IMR-90 (cell line): ENCODE measurements at regions not wholly inside any gene's neighbourhood (a gene's known extent, or its start where the extent isn't known, plus 50 kb on each side); places are given as distances from the start of the nearest gene placed in this dataset.

Experiments used
- ATAC-seq: fragments of 200-7000 bp; cut with Tn5 transposase; 2 replicates; pipeline ENCODE4 v1.9.1; 2020; ENCODE audit warnings: low read depth, mild to moderate bottlenecking, moderate library complexity
- BruUV-seq: library from RNA; stranded (reverse); fragments of 400-500 nt; replicated peaks from 2 replicates; lab custom pipeline; 2021; lab: Mats Ljungman, UMichigan
- CTCF ChIA-PET: fragments of 300-600 bp; formaldehyde crosslinking; extraction: SDS; loops from one replicate; lab custom pipeline; 2021; ENCODE audit warnings: antibody characterized with exemption; lab: Yijun Ruan, JAX
- POLR2A ChIA-PET: fragments of 300-600 bp; sonication (Branson Sonifier 250); formaldehyde crosslinking; loops from one replicate; lab custom pipeline; 2022; ENCODE audit warnings: antibody characterized with exemption; ENCODE audit not compliant: unreplicated experiment; lab: Charles Lee
- DNase-seq: peaks from one replicate; pipeline ENCODE4 v3.0.0; 2013
- H2AFZ ChIP-seq: replicated peaks from 2 replicates; pipeline ENCODE3; 2013; ENCODE audit warnings: low read length, mild to moderate bottlenecking; ENCODE audit not compliant: poor library complexity
- H2AK5ac ChIP-seq: 2 replicates; pipeline ENCODE4 v1.6.1; 2013; ENCODE audit warnings: low read depth, low read length, inconsistent platforms
- H2AK9ac ChIP-seq: replicated peaks from 2 replicates; pipeline ENCODE3; 2013; ENCODE audit warnings: mild to moderate bottlenecking, low read depth, low read length, moderate library complexity; ENCODE audit not compliant: poor library complexity
- H2BK120ac ChIP-seq: 2 replicates; pipeline ENCODE4 v1.6.1; 2013; ENCODE audit warnings: low read depth, low read length, inconsistent platforms
- H2BK15ac ChIP-seq: 3 replicates; pipeline ENCODE4 v1.6.1; 2013; ENCODE audit warnings: low read depth, low read length, inconsistent platforms
- H2BK20ac ChIP-seq: 2 replicates; pipeline ENCODE4 v1.6.1; 2013; ENCODE audit warnings: low read depth, mild to moderate bottlenecking, inconsistent platforms, low read length, moderate library complexity
- H2BK5ac ChIP-seq: 2 replicates; pipeline ENCODE4 v1.6.1; 2013; ENCODE audit warnings: mild to moderate bottlenecking, low read depth, low read length, inconsistent platforms; ENCODE audit not compliant: poor library complexity, severe bottlenecking
- H3K14ac ChIP-seq: replicated peaks from 2 replicates; pipeline ENCODE4 v1.6.1; 2013; ENCODE audit warnings: low read depth, low read length, inconsistent platforms
- H3K18ac ChIP-seq: 2 replicates; pipeline ENCODE4 v1.6.1; 2013; ENCODE audit warnings: low read depth, low read length, control low read depth
- H3K23ac ChIP-seq: 2 replicates; pipeline ENCODE4 v1.6.1; 2013; ENCODE audit warnings: low read depth, low read length, inconsistent platforms
- H3K27ac ChIP-seq: 2 replicates; pipeline ENCODE4 v1.5.1; 2013; ENCODE audit warnings: mild to moderate bottlenecking, control low read depth, low read length; ENCODE audit not compliant: insufficient read depth
- H3K27me3 ChIP-seq: 2 replicates; pipeline ENCODE4 v1.6.1; 2013; ENCODE audit warnings: low read length; ENCODE audit not compliant: control insufficient read depth, insufficient read depth
- H3K36me3 ChIP-seq: 2 replicates; pipeline ENCODE4 v1.6.1; 2013; ENCODE audit warnings: low read length, mixed read lengths; ENCODE audit not compliant: control insufficient read depth, insufficient read depth
- H3K4ac ChIP-seq: 2 replicates; pipeline ENCODE4 v1.6.1; 2013; ENCODE audit warnings: low read depth, low read length, inconsistent platforms
- H3K4me1 ChIP-seq: 2 replicates; pipeline ENCODE4 v1.6.1; 2013; ENCODE audit warnings: low read length, mixed read lengths; ENCODE audit not compliant: control insufficient read depth, insufficient read depth
- H3K4me2 ChIP-seq: 2 replicates; pipeline ENCODE4 v1.6.1; 2013; ENCODE audit warnings: low read depth, mild to moderate bottlenecking, control low read depth, low read length, moderate library complexity
- H3K4me3 ChIP-seq: 2 replicates; pipeline ENCODE4 v1.5.1; 2013; ENCODE audit warnings: low read depth, mild to moderate bottlenecking, control low read depth, low read length, moderate library complexity; ENCODE audit not compliant: insufficient read depth
- H3K56ac ChIP-seq: 2 replicates; pipeline ENCODE4 v1.6.1; 2013; ENCODE audit warnings: low read length, inconsistent platforms; ENCODE audit not compliant: insufficient read depth; ENCODE audit errors: extremely low read depth
- H3K79me1 ChIP-seq, 2 experiments: 2 replicates each; pipeline ENCODE4 v1.6.1; 2013; ENCODE audit warnings: low read length in 2 of 2, inconsistent platforms in 1 of 2, low read depth in 1 of 2
- H3K9ac ChIP-seq: 2 replicates; pipeline ENCODE4 v1.6.1; 2013; ENCODE audit warnings: low read depth, low read length, control low read depth
- H3K9me1 ChIP-seq: 2 replicates; pipeline ENCODE4 v1.6.1; 2013; ENCODE audit warnings: low read length, inconsistent platforms; ENCODE audit not compliant: insufficient read depth
- H3K9me3 ChIP-seq: 2 replicates; pipeline ENCODE4 v1.6.1; 2013; ENCODE audit warnings: low read length; ENCODE audit not compliant: control insufficient read depth, insufficient read depth
- H4K20me1 ChIP-seq: 2 replicates; pipeline ENCODE4 v1.6.1; 2013; ENCODE audit warnings: low read length, inconsistent platforms; ENCODE audit not compliant: insufficient read depth
- H4K5ac ChIP-seq: 2 replicates; pipeline ENCODE4 v1.6.1; 2013; ENCODE audit warnings: mild to moderate bottlenecking, low read depth, low read length, control low read depth
- H4K8ac ChIP-seq, 2 experiments: 2 replicates each; pipeline ENCODE4 v1.6.1; 2013; ENCODE audit warnings: low read depth in 2 of 2, low read length in 2 of 2, control low read depth in 1 of 2, inconsistent platforms in 1 of 2
- H4K91ac ChIP-seq: 2 replicates; pipeline ENCODE4 v1.6.1; 2013; ENCODE audit warnings: low read depth, low read length, inconsistent platforms; ENCODE audit not compliant: insufficient read depth
- BHLHE40 ChIP-seq: fragments of 150-350 bp; IDR thresholded peaks from 2 replicates; pipeline ENCODE4 v1.6.1; 2016; ENCODE audit warnings: mild to moderate bottlenecking, low read depth, low read length
- CEBPB ChIP-seq: IDR thresholded peaks from 2 replicates; pipeline ENCODE4 v1.6.1; 2012; ENCODE audit warnings: low read depth, low read length, improper control_type of control experiment
- CHD1 ChIP-seq: IDR thresholded peaks from 2 replicates; pipeline ENCODE4 v1.6.1; 2012; ENCODE audit warnings: low read depth, low read length, improper control_type of control experiment
- FOS ChIP-seq: fragments of 150-350 bp; IDR thresholded peaks from 2 replicates; pipeline ENCODE4 v1.6.1; 2016; ENCODE audit warnings: low read depth, low read length
- MAFK ChIP-seq: IDR thresholded peaks from 2 replicates; pipeline ENCODE4 v1.6.1; 2012; ENCODE audit warnings: low read depth, low read length, improper control_type of control experiment
- MAZ ChIP-seq: IDR thresholded peaks from 2 replicates; pipeline ENCODE4 v1.6.1; 2012; ENCODE audit warnings: low read depth, mild to moderate bottlenecking, low read length, improper control_type of control experiment, moderate library complexity, borderline replicate concordance
- MXI1 ChIP-seq: IDR thresholded peaks from 2 replicates; pipeline ENCODE4 v1.6.1; 2012; ENCODE audit warnings: low read depth, mild to moderate bottlenecking, low read length, moderate library complexity, borderline replicate concordance
- NFE2L2 ChIP-seq: fragments of 150-350 bp; IDR thresholded peaks from 2 replicates; pipeline ENCODE4 v1.6.1; 2016; ENCODE audit warnings: low read depth, mild to moderate bottlenecking, low read length
- POLR2A ChIP-seq: IDR thresholded peaks from 2 replicates; pipeline ENCODE4 v1.6.1; 2012; ENCODE audit warnings: mild to moderate bottlenecking, low read depth, low read length
- RAD21 ChIP-seq: IDR thresholded peaks from 2 replicates; pipeline ENCODE4 v1.6.1; 2012; ENCODE audit warnings: low read length, improper control_type of control experiment
- RCOR1 ChIP-seq: IDR thresholded peaks from 2 replicates; pipeline ENCODE4 v1.6.1; 2012; ENCODE audit warnings: mild to moderate bottlenecking, low read length, improper control_type of control experiment; ENCODE audit not compliant: insufficient replicate concordance
- RFX5 ChIP-seq: IDR thresholded peaks from 2 replicates; pipeline ENCODE4 v1.8.0; 2012; ENCODE audit warnings: low read depth, mild to moderate bottlenecking, low read length, moderate library complexity
- SMC3 ChIP-seq: fragments of 150-350 bp; IDR thresholded peaks from 2 replicates; pipeline ENCODE4 v1.6.1; 2016; ENCODE audit warnings: low read depth, mild to moderate bottlenecking, antibody characterized with exemption, low read length, moderate library complexity
- WGBS, 2 experiments: methylation state at CpG; one replicate each; pipeline versions ENCODE4 v1.1.5 to v1.1.7; 2013; ENCODE audit warnings: missing lambda C conversion rate in 2 of 2; ENCODE audit not compliant: insufficient read length in 1 of 2; ENCODE audit errors: extremely low coverage in 2 of 2; 5-methylcytosine and 5-hydroxymethylcytosine counted together
- dilution Hi-C: fragments of 300-500 bp; cut with HindIII; formaldehyde crosslinking; loops from one replicate; pipeline ENCODE4 v1.14.3; 2018; ENCODE audit warnings: low sequenced_read_pairs; ENCODE audit not compliant: unreplicated experiment
- in situ Hi-C: fragments of 300-500 bp; cut with MboI; formaldehyde crosslinking; loops from 3 replicates; pipeline ENCODE4 v1.14.3; 2019; ENCODE audit warnings: low sequenced_read_pairs, inconsistent platforms, mixed read lengths
- intact Hi-C: fragments of 100-400 bp; cut with micrococcal nuclease; formaldehyde crosslinking; loops from 2 replicates; pipeline ENCODE4 v1.10.0; 2022
- TF ChIP-seq, protein P1 (sequence below): fragments of 150-350 bp; IDR thresholded peaks from 2 replicates; pipeline ENCODE4 v1.6.1; 2017; ENCODE audit warnings: mild to moderate bottlenecking, antibody characterized with exemption, low read length, low read depth
- TF ChIP-seq, protein P2 (sequence below): conservative IDR thresholded peaks from 2 replicates; pipeline ENCODE4 v1.5.1; 2012; ENCODE audit warnings: mild to moderate bottlenecking, low read depth, low read length, improper control_type of control experiment
- TF ChIP-seq, protein P3 (sequence below): fragments of 150-350 bp; IDR thresholded peaks from 2 replicates; pipeline ENCODE4 v1.6.1; 2016; ENCODE audit warnings: low read depth, mild to moderate bottlenecking, low read length, moderate library complexity, borderline replicate concordance

GRCh38 chr7:20021831-20022230 is 195.4 kb downstream of the MACC1 start:
- Histone ChIP-seq H3K4ac (no peak overlapping the region), H3K4me1 (no peaks in the 10 kb centered on the region), H2BK120ac (no peak overlapping the region), H3K14ac (no peak overlapping the region), H4K5ac (no peak overlapping the region), H4K8ac (no peak overlapping the region), H3K27ac (no peak overlapping the region), H2BK15ac (no peak overlapping the region), H3K9ac (no peak overlapping the region), H3K79me1 (no peaks in the 10 kb centered on the region), H2AFZ (no peak overlapping the region), H2AK5ac (no peak overlapping the region), H2AK9ac (no peak overlapping the region), H3K9me1 (no peaks in the 10 kb centered on the region), H4K20me1 (no peaks in the 10 kb centered on the region), H3K27me3 (no peaks in the 10 kb centered on the region), H3K36me3 (no peaks in the 10 kb centered on the region), H3K23ac (no peak overlapping the region), H3K18ac (no peak overlapping the region), H2BK20ac (no peak overlapping the region), H4K91ac (no peak overlapping the region), H2BK5ac (no peak overlapping the region), H3K9me3 (no peaks in the 10 kb centered on the region), H3K56ac (no peak overlapping the region), H3K4me2 (no peak overlapping the region), H3K4me3 (no peak overlapping the region)
- CTCF ChIA-PET, result no interaction called here
- ATAC-seq, result no peak
- POLR2A ChIA-PET, result no interaction called here
- in situ Hi-C loops (no loop called here), dilution Hi-C loops (no loop called here), intact Hi-C loops (no loop called here)
- BruUV-seq, result no TSS peak
- no CpG with 5 or more reads among the region's 1 CpG for WGBS, 2 experiments
- TF ChIP-seq SMC3 (no peak), BHLHE40 (no peak), MAFK (no peak), CHD1 (no peak), FOS (no peak), MAZ (no peak), NFE2L2 (no peak), MXI1 (no peak), CEBPB (no peak), RCOR1 (no peak), POLR2A (no peak), RFX5 (no peak), RAD21 (no peak)
- TF ChIP-seq, protein P1, sequence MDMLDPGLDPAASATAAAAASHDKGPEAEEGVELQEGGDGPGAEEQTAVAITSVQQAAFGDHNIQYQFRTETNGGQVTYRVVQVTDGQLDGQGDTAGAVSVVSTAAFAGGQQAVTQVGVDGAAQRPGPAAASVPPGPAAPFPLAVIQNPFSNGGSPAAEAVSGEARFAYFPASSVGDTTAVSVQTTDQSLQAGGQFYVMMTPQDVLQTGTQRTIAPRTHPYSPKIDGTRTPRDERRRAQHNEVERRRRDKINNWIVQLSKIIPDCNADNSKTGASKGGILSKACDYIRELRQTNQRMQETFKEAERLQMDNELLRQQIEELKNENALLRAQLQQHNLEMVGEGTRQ, result no peak
- TF ChIP-seq, protein P2, sequence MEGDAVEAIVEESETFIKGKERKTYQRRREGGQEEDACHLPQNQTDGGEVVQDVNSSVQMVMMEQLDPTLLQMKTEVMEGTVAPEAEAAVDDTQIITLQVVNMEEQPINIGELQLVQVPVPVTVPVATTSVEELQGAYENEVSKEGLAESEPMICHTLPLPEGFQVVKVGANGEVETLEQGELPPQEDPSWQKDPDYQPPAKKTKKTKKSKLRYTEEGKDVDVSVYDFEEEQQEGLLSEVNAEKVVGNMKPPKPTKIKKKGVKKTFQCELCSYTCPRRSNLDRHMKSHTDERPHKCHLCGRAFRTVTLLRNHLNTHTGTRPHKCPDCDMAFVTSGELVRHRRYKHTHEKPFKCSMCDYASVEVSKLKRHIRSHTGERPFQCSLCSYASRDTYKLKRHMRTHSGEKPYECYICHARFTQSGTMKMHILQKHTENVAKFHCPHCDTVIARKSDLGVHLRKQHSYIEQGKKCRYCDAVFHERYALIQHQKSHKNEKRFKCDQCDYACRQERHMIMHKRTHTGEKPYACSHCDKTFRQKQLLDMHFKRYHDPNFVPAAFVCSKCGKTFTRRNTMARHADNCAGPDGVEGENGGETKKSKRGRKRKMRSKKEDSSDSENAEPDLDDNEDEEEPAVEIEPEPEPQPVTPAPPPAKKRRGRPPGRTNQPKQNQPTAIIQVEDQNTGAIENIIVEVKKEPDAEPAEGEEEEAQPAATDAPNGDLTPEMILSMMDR, result no peak
- TF ChIP-seq, protein P3, sequence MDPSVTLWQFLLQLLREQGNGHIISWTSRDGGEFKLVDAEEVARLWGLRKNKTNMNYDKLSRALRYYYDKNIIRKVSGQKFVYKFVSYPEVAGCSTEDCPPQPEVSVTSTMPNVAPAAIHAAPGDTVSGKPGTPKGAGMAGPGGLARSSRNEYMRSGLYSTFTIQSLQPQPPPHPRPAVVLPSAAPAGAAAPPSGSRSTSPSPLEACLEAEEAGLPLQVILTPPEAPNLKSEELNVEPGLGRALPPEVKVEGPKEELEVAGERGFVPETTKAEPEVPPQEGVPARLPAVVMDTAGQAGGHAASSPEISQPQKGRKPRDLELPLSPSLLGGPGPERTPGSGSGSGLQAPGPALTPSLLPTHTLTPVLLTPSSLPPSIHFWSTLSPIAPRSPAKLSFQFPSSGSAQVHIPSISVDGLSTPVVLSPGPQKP, result no peak
- DNase-seq, result no peak
